ENCODE measurements at regions not wholly inside any gene's neighbourhood (a gene's known extent, or its start where the extent isn't known, plus 50 kb on each side); places are given as distances from the start of the nearest gene placed in this dataset.

DNA sequence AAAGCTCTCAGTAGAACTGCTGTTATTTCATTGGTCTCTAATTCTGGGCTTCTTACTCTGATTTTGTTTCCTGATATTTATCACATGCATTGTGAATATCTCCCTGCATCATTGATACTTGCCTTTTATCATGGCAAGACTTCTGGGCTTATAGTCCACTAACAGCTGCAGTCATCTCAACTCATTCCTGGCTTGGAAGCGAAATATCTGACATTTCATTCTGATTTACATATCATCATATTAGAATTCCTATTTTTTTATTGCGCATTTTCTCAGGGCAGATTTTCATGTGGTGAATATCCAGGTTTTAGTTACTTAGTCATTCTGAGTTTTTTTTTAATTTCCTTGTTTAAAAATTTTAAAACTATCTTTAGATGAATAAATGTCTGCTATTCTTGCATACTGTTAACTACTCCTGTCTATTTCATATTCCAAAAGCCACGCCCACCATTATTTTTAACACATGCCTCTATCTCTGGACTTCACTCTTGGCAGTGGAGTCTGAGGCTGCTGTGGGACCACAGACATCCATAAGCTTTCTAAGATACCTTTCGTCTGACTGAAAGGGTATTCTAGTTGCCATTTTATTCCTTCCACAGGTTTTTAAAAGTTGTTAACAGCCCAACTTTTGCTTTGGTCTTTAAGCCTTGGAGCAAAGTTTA lies 164.5 kb downstream of the IRS1 start:
- BruUV-seq (replicated peaks): no TSS peak
- TF ChIP-seq SALL1 (CRISPR knock-in tag; IDR thresholded peaks at IDR 0.05): no peak
- TF ChIP-seq ERF (CRISPR knock-in tag; IDR thresholded peaks at IDR 0.05): no peak
- TF ChIP-seq TAF15 (IDR thresholded peaks at IDR 0.05; ENCODE audit: low read depth, low read length, poor library complexity, severe bottlenecking): no peak
- TF ChIP-seq, protein P1, sequence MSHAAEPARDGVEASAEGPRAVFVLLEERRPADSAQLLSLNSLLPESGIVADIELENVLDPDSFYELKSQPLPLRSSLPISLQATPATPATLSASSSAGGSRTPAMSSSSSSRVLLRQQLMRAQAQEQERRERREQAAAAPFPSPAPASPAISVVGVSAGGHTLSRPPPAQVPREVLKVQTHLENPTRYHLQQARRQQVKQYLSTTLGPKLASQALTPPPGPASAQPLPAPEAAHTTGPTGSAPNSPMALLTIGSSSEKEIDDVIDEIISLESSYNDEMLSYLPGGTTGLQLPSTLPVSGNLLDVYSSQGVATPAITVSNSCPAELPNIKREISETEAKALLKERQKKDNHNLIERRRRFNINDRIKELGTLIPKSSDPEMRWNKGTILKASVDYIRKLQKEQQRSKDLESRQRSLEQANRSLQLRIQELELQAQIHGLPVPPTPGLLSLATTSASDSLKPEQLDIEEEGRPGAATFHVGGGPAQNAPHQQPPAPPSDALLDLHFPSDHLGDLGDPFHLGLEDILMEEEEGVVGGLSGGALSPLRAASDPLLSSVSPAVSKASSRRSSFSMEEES (CRISPR knock-in tag; IDR thresholded peaks at IDR 0.05): no peak
- TF ChIP-seq, protein P2, sequence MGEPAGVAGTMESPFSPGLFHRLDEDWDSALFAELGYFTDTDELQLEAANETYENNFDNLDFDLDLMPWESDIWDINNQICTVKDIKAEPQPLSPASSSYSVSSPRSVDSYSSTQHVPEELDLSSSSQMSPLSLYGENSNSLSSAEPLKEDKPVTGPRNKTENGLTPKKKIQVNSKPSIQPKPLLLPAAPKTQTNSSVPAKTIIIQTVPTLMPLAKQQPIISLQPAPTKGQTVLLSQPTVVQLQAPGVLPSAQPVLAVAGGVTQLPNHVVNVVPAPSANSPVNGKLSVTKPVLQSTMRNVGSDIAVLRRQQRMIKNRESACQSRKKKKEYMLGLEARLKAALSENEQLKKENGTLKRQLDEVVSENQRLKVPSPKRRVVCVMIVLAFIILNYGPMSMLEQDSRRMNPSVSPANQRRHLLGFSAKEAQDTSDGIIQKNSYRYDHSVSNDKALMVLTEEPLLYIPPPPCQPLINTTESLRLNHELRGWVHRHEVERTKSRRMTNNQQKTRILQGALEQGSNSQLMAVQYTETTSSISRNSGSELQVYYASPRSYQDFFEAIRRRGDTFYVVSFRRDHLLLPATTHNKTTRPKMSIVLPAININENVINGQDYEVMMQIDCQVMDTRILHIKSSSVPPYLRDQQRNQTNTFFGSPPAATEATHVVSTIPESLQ (CRISPR knock-in tag; conservative IDR thresholded peaks at IDR 0.05): no peak
- TF ChIP-seq, protein P3, sequence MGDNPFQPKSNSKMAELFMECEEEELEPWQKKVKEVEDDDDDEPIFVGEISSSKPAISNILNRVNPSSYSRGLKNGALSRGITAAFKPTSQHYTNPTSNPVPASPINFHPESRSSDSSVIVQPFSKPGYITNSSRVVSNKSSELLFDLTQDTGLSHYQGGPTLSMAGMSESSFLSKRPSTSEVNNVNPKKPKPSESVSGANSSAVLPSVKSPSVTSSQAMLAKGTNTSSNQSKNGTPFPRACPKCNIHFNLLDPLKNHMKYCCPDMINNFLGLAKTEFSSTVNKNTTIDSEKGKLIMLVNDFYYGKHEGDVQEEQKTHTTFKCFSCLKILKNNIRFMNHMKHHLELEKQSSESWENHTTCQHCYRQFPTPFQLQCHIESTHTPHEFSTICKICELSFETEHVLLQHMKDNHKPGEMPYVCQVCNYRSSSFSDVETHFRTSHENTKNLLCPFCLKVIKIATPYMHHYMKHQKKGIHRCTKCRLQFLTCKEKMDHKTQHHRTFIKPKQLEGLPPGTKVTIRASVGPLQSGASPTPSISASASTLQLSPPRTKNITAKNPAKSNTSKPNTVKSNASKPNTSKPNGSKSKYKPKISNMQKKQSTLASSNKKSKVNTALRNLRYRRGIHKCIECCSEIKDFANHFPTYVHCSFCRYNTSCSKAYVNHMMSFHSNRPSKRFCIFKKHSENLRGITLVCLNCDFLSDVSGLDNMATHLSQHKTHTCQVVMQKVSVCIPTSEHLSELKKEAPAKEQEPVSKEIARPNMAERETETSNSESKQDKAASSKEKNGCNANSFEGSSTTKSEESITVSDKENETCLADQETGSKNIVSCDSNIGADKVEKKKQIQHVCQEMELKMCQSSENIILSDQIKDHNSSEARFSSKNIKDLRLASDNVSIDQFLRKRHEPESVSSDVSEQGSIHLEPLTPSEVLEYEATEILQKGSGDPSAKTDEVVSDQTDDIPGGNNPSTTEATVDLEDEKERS (CRISPR knock-in tag; IDR thresholded peaks at IDR 0.05): no peak
- no peak for TF ChIP-seq ZFAT (CRISPR knock-in tag; conservative IDR thresholded peaks at IDR 0.05)
- no peak for TF ChIP-seq ZNF101 (CRISPR knock-in tag; IDR thresholded peaks at IDR 0.05; ENCODE audit: borderline replicate concordance, low read depth)
- TF ChIP-seq FLYWCH1 (CRISPR knock-in tag; IDR thresholded peaks at IDR 0.05): no peak
- no peak for TF ChIP-seq SIN3B (IDR thresholded peaks at IDR 0.05; ENCODE audit: low read length)
- in situ Hi-C loops (cut with HindIII; ENCODE audit: extremely low pct_ligation_motif_present, low pct_unique_long_range_greater_than_20kb) (no loop called here), intact Hi-C loops (cut with micrococcal nuclease; ENCODE audit: unreplicated experiment) (no loop called here)
- H2AFZ ChIP-seq (ENCODE audit: low read length): no peak overlapping the region
- CTCF ChIA-PET (ENCODE audit: low intra/inter-chr PET ratio, low total read pairs): no interaction called here
- POLR2A ChIA-PET: no interaction called here
- H4K20me1 ChIP-seq (ENCODE audit: insufficient read depth, low read length): no peaks in the 10 kb centered on the region
- no peak for ATAC-seq
- H3K79me2 ChIP-seq (ENCODE audit: insufficient read depth, low read length): no peaks in the 10 kb centered on the region
- H3K36me3 ChIP-seq (replicated peaks in 1 of 2; ENCODE audit: control insufficient read depth in 1 of 2, insufficient read depth in 2 of 2, low read length in 2 of 2): no peaks in the 10 kb centered on the region
- H3K27me3 ChIP-seq (ENCODE audit: control insufficient read depth in 1 of 2, insufficient read depth in 2 of 2, low read length in 2 of 2): no peaks in the 10 kb centered on the region
- H3K4me2 ChIP-seq (ENCODE audit: low read depth, low read length): no peak overlapping the region
- DNase-seq (ENCODE audit: low spot score): no peak
- H3K27ac ChIP-seq (ENCODE audit: extremely low read length, insufficient read depth, low read length): no peak overlapping the region
- no peak overlapping the region for H3K4me3 ChIP-seq (replicated peaks in 1 of 3; ENCODE audit: insufficient read depth in 1 of 3, low read depth in 2 of 3, low read length in 3 of 3)
- H3K4me1 ChIP-seq (ENCODE audit: insufficient read depth, low read length): no peaks in the 10 kb centered on the region
- 89% methylated on average over 4 of the region's 4 CpGs for WGBS (ENCODE audit: low lambda C conversion rate)
- no peak for FAIRE-seq
- H3K9me3 ChIP-seq (ENCODE audit: low read length): peaks cover 5% of the 10 kb centered on the region
- no peak overlapping the region for H3K9ac ChIP-seq (ENCODE audit: insufficient read depth, low read depth, low read length)
